BE2C (cell line): ENCODE measurements at regions not wholly inside any gene's neighbourhood (a gene's known extent, or its start where the extent isn't known, plus 50 kb on each side); places are given as distances from the start of the nearest gene placed in this dataset.

Experiments used
- DNase-seq: peaks from one replicate; pipeline ENCODE4 v3.0.0-alpha.2; 2020
- H3K27me3 ChIP-seq: fragments of 250-450 bp; sonication (Bioruptor Pico); 2 replicates; pipeline ENCODE4 v1.5.1; 2020; ENCODE audit warnings: mild to moderate bottlenecking
- H3K36me3 ChIP-seq: fragments of 250-450 bp; sonication (Bioruptor Pico); 2 replicates; pipeline ENCODE4 v1.5.1; 2020; ENCODE audit warnings: mild to moderate bottlenecking
- H3K4me1 ChIP-seq: fragments of 250-450 bp; sonication (Bioruptor Pico); 2 replicates; pipeline ENCODE4 v1.5.1; 2020
- H3K4me3 ChIP-seq: 2 replicates; pipeline ENCODE4 v1.5.1; 2011; ENCODE audit warnings: low read depth, low read length
- H3K9me3 ChIP-seq: fragments of 250-450 bp; sonication (Bioruptor Pico); 2 replicates; pipeline ENCODE4 v1.5.1; 2020
- CTCF ChIP-seq: IDR thresholded peaks from 2 replicates; pipeline ENCODE4 v1.5.1; 2012; ENCODE audit warnings: mild to moderate bottlenecking, low read depth, low read length

DNA sequence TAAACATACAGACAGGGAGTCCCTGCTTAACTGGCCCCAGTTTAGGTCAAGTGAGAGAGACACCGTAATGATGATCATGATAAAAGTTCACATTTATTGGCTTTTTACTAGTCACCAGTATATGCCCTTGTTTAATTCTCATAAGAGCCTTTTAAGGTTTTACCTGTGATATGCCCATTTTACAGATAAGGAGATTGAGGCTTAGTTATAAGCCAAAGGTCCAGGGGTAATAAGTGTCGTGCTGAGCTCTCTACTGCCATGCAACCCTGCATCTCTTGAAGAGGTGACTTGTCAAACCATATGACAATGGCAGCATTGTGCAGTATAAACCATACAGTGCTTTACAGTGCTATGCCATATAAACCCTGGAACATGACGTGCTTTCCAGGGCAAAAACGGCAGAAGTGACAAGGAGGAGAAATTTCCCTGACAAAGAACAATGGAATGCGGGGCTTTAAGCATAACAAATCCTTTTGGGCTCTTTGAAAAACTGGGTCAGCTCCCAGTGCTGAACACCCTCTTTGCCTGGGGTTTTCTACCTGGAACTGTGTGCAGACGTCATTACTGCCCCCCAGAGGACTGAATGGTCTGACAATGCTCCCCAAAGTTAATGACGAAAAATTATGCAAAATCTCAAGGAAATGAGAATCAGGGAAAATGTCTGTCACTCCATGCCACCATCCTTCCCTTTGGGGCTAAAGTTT, 59.7 kb upstream of the C14orf132 start:
- H3K36me3 ChIP-seq, result no peaks in the 10 kb centered on the region
- TF ChIP-seq CTCF, result peak; percentile 25
- no peak overlapping the region for H3K4me3 ChIP-seq
- H3K27me3 ChIP-seq, result peaks cover 10% of the 10 kb centered on the region
- DNase-seq, result no peak
- no peaks in the 10 kb centered on the region for H3K9me3 ChIP-seq
- no peaks in the 10 kb centered on the region for H3K4me1 ChIP-seq

- H3K4me1 ChIP-seq, result no peaks in the 10 kb centered on the region
- no peak for TF ChIP-seq CTCF
- no peak for DNase-seq
- no peak overlapping the region for H3K4me3 ChIP-seq
- H3K36me3 ChIP-seq, result no peaks in the 10 kb centered on the region
- peaks cover 10% of the 10 kb centered on the region for H3K27me3 ChIP-seq
- H3K9me3 ChIP-seq, result no peaks in the 10 kb centered on the region
Measured at GRCh38 chr14:95980402-95980801, 58.8 kb upstream of the C14orf132 start.

DNA sequence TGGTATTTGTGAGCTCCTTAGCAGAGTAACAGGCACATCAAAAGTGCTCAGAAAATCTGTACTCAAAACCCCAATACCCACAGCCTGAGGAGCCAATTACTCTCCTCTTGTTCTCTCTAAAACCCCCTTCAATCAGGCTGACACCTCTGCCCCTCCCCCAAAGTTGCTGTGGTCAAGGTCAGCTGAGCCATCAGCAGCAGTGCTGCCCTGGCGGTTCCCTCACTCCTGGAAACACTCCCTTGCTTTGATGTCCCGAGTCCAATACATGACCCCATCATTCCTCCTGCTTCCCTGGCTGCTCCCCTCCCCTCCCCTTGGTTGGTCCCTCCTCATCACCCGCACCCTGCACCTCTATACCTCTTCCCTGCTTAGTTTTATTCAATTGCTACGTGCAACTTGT, 57.2 kb upstream of the C14orf132 start:
- DNase-seq, result no peak

DNA sequence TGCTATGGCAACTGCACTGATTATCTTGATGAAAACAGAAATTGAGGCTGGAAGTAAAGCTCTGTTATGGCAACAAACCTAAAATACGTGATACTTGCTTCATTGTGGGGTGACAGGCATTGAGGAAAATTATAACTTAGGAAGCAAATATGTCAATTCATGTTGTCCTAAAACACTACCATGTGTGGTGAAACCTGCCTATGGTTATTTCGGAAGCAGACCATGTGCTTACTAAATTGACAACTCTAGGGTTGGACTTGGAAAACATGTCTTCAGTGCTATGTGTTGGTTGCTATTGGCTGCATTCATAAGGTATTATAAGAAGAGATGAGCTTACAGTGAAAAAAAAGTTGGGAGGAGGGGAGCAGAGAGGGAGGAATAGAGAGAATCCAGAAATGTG, 55.0 kb upstream of the C14orf132 start:
- Histone ChIP-seq H3K4me1 (no peaks in the 10 kb centered on the region), H3K4me3 (no peak overlapping the region), H3K36me3 (no peaks in the 10 kb centered on the region), H3K9me3 (no peaks in the 10 kb centered on the region), H3K27me3 (peaks cover 5% of the 10 kb centered on the region)
- no peak for DNase-seq
- no peak for TF ChIP-seq CTCF

More for the DNA sequence above, 57.2 kb upstream of the C14orf132 start:
- Histone ChIP-seq H3K27me3 (peaks cover 10% of the 10 kb centered on the region), H3K36me3 (no peaks in the 10 kb centered on the region), H3K4me3 (no peak overlapping the region), H3K4me1 (no peaks in the 10 kb centered on the region), H3K9me3 (no peaks in the 10 kb centered on the region)
- TF ChIP-seq CTCF, result no peak
